ENCODE measurements at regions not wholly inside any gene's neighbourhood (a gene's known extent, or its start where the extent isn't known, plus 50 kb on each side); places are given as distances from the start of the nearest gene placed in this dataset.

- TF ChIP-seq CBFB (CRISPR knock-in tag; IDR thresholded peaks at IDR 0.05; ENCODE audit: low read depth), result no peak
- TF ChIP-seq ZNF138 (CRISPR knock-in tag; conservative IDR thresholded peaks at IDR 0.05), result no peak
- TF ChIP-seq, protein P1, sequence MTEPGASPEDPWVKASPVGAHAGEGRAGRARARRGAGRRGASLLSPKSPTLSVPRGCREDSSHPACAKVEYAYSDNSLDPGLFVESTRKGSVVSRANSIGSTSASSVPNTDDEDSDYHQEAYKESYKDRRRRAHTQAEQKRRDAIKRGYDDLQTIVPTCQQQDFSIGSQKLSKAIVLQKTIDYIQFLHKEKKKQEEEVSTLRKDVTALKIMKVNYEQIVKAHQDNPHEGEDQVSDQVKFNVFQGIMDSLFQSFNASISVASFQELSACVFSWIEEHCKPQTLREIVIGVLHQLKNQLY (CRISPR knock-in tag; IDR thresholded peaks at IDR 0.05), result no peak
These were observed 141.6 kb upstream of the CYP1B1 start (continued) for GRCh38 chr2:38217401-38218188.

GRCh38 chr2:38216886-38217285 is 140.9 kb upstream of the CYP1B1 start:
- Mint-ChIP-seq H3K36me3 (no peaks in the 10 kb centered on the region), H3K27me3 (ENCODE audit: low read depth) (peaks cover 5% of the 10 kb centered on the region), H3K4me3 (no peak overlapping the region), H3K9me3 (peaks cover 17% of the 10 kb centered on the region), H3K4me1 (no peaks in the 10 kb centered on the region), H3K27ac (no peak overlapping the region)
- TF ChIP-seq ZNF532 (CRISPR knock-in tag; IDR thresholded peaks at IDR 0.05; ENCODE audit: borderline replicate concordance), result no peak
- TF ChIP-seq ZNF232 (CRISPR knock-in tag; IDR thresholded peaks at IDR 0.05), result no peak
- TF ChIP-seq, protein P2, sequence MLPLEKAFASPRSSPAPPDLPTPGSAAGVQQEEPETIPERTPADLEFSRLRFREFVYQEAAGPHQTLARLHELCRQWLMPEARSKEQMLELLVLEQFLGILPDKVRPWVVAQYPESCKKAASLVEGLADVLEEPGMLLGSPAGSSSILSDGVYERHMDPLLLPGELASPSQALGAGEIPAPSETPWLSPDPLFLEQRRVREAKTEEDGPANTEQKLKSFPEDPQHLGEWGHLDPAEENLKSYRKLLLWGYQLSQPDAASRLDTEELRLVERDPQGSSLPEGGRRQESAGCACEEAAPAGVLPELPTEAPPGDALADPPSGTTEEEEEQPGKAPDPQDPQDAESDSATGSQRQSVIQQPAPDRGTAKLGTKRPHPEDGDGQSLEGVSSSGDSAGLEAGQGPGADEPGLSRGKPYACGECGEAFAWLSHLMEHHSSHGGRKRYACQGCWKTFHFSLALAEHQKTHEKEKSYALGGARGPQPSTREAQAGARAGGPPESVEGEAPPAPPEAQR (CRISPR knock-in tag; IDR thresholded peaks at IDR 0.05), result no peak
- no peak for TF ChIP-seq FOXK1 (CRISPR knock-in tag; IDR thresholded peaks at IDR 0.05)
- TF ChIP-seq ZBTB21 (CRISPR knock-in tag; IDR thresholded peaks at IDR 0.05; ENCODE audit: borderline replicate concordance), result no peak
- TF ChIP-seq JUN (CRISPR knock-in tag; IDR thresholded peaks at IDR 0.05), result no peak
- ATAC-seq (no peak), DNase-seq (ENCODE audit: low spot score) (no peak)
- ChIA-PET CTCF (no interaction called here), POLR2A (interaction anchor here (0.6 kb wide), 1 partner anchor 313 kb away, joined by 7 read pairs; no protein-coding TSS in a partner anchor)

GRCh38 chr2:38215993-38216392 is 140.0 kb upstream of the CYP1B1 start:
- CTCF ChIA-PET, result interaction anchor here (0.9 kb wide), 1 partner anchor 59 kb away, joined by 5 read pairs; no protein-coding TSS in a partner anchor
- POLR2A ChIA-PET, result no interaction called here
- Mint-ChIP-seq H3K36me3 (no peaks in the 10 kb centered on the region), H3K4me1 (no peaks in the 10 kb centered on the region), H3K27ac (no peak overlapping the region), H3K4me3 (no peak overlapping the region), H3K9me3 (peaks cover 21% of the 10 kb centered on the region), H3K27me3 (ENCODE audit: low read depth) (peaks cover 5% of the 10 kb centered on the region)
- no peak for DNase-seq (ENCODE audit: low spot score)
- ATAC-seq, result no peak
- TF ChIP-seq FOXP4 (CRISPR knock-in tag; IDR thresholded peaks at IDR 0.05) (no peak), ZNF396 (CRISPR knock-in tag; IDR thresholded peaks at IDR 0.05; ENCODE audit: borderline replicate concordance) (no peak), ERG (CRISPR knock-in tag; IDR thresholded peaks at IDR 0.05) (no peak), ZBTB43 (CRISPR knock-in tag; IDR thresholded peaks at IDR 0.05) (no peak), CREB1 (CRISPR knock-in tag; IDR thresholded peaks at IDR 0.05) (no peak)
- TF ChIP-seq, protein P3, sequence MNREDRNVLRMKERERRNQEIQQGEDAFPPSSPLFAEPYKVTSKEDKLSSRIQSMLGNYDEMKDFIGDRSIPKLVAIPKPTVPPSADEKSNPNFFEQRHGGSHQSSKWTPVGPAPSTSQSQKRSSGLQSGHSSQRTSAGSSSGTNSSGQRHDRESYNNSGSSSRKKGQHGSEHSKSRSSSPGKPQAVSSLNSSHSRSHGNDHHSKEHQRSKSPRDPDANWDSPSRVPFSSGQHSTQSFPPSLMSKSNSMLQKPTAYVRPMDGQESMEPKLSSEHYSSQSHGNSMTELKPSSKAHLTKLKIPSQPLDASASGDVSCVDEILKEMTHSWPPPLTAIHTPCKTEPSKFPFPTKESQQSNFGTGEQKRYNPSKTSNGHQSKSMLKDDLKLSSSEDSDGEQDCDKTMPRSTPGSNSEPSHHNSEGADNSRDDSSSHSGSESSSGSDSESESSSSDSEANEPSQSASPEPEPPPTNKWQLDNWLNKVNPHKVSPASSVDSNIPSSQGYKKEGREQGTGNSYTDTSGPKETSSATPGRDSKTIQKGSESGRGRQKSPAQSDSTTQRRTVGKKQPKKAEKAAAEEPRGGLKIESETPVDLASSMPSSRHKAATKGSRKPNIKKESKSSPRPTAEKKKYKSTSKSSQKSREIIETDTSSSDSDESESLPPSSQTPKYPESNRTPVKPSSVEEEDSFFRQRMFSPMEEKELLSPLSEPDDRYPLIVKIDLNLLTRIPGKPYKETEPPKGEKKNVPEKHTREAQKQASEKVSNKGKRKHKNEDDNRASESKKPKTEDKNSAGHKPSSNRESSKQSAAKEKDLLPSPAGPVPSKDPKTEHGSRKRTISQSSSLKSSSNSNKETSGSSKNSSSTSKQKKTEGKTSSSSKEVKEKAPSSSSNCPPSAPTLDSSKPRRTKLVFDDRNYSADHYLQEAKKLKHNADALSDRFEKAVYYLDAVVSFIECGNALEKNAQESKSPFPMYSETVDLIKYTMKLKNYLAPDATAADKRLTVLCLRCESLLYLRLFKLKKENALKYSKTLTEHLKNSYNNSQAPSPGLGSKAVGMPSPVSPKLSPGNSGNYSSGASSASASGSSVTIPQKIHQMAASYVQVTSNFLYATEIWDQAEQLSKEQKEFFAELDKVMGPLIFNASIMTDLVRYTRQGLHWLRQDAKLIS (CRISPR knock-in tag; IDR thresholded peaks at IDR 0.05; ENCODE audit: borderline replicate concordance), result no peak
- TF ChIP-seq, protein P4, sequence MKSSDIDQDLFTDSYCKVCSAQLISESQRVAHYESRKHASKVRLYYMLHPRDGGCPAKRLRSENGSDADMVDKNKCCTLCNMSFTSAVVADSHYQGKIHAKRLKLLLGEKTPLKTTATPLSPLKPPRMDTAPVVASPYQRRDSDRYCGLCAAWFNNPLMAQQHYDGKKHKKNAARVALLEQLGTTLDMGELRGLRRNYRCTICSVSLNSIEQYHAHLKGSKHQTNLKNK (CRISPR knock-in tag; IDR thresholded peaks at IDR 0.05), result no peak
